BE2C (cell line): ENCODE measurements at regions not wholly inside any gene's neighbourhood (a gene's known extent, or its start where the extent isn't known, plus 50 kb on each side); places are given as distances from the start of the nearest gene placed in this dataset.

Source experiments
- DNase-seq: peaks from one replicate; pipeline ENCODE4 v3.0.0-alpha.2; 2020
- H3K27me3 ChIP-seq: fragments of 250-450 bp; sonication (Bioruptor Pico); 2 replicates; pipeline ENCODE4 v1.5.1; 2020; ENCODE audit warnings: mild to moderate bottlenecking
- H3K36me3 ChIP-seq: fragments of 250-450 bp; sonication (Bioruptor Pico); 2 replicates; pipeline ENCODE4 v1.5.1; 2020; ENCODE audit warnings: mild to moderate bottlenecking
- H3K4me1 ChIP-seq: fragments of 250-450 bp; sonication (Bioruptor Pico); 2 replicates; pipeline ENCODE4 v1.5.1; 2020
- H3K4me3 ChIP-seq: 2 replicates; pipeline ENCODE4 v1.5.1; 2011; ENCODE audit warnings: low read depth, low read length
- H3K9me3 ChIP-seq: fragments of 250-450 bp; sonication (Bioruptor Pico); 2 replicates; pipeline ENCODE4 v1.5.1; 2020
- CTCF ChIP-seq: IDR thresholded peaks from 2 replicates; pipeline ENCODE4 v1.5.1; 2012; ENCODE audit warnings: mild to moderate bottlenecking, low read depth, low read length

GRCh38 chr22:48658871-48659270 lies 1168.8 kb downstream of the BRD1 start:
- no peak for TF ChIP-seq CTCF
- no peak for DNase-seq
- Histone ChIP-seq H3K4me3 (no peak overlapping the region), H3K4me1 (no peaks in the 10 kb centered on the region), H3K9me3 (no peaks in the 10 kb centered on the region), H3K27me3 (no peaks in the 10 kb centered on the region), H3K36me3 (no peaks in the 10 kb centered on the region)

- Histone ChIP-seq H3K36me3 (no peaks in the 10 kb centered on the region), H3K9me3 (no peaks in the 10 kb centered on the region), H3K27me3 (no peaks in the 10 kb centered on the region), H3K4me1 (no peaks in the 10 kb centered on the region), H3K4me3 (no peak overlapping the region)
- no peak for TF ChIP-seq CTCF
- DNase-seq = no peak
Observed at GRCh38 chr22:48658246-48658645, 1169.4 kb downstream of the BRD1 start.

- no peak for DNase-seq
- Histone ChIP-seq H3K4me3 (no peak overlapping the region), H3K36me3 (no peaks in the 10 kb centered on the region), H3K9me3 (peaks cover 4% of the 10 kb centered on the region), H3K27me3 (no peaks in the 10 kb centered on the region), H3K4me1 (no peaks in the 10 kb centered on the region)
- TF ChIP-seq CTCF = no peak
Observed at GRCh38 chr22:48654492-48654891, 1173.2 kb downstream of the BRD1 start.

GRCh38 chr22:48653929-48654328 lies 1173.7 kb downstream of the BRD1 start:
- H3K36me3 ChIP-seq = no peaks in the 10 kb centered on the region
- TF ChIP-seq CTCF = no peak
- peaks cover 4% of the 10 kb centered on the region for H3K9me3 ChIP-seq
- H3K4me1 ChIP-seq = no peaks in the 10 kb centered on the region
- no peak overlapping the region for H3K4me3 ChIP-seq
- H3K27me3 ChIP-seq = no peaks in the 10 kb centered on the region
- DNase-seq = no peak

GRCh38 chr22:48653306-48653705 lies 1174.4 kb downstream of the BRD1 start:
- H3K4me1 ChIP-seq = no peaks in the 10 kb centered on the region

GRCh38 chr22:48652796-48653195 lies 1174.9 kb downstream of the BRD1 start:
- H3K9me3 ChIP-seq = peaks cover 4% of the 10 kb centered on the region
- no peaks in the 10 kb centered on the region for H3K27me3 ChIP-seq
- TF ChIP-seq CTCF = no peak
- no peak overlapping the region for H3K4me3 ChIP-seq
- H3K36me3 ChIP-seq = no peaks in the 10 kb centered on the region
- no peaks in the 10 kb centered on the region for H3K4me1 ChIP-seq
- DNase-seq = no peak

More at GRCh38 chr22:48653306-48653705, 1174.4 kb downstream of the BRD1 start:
- H3K27me3 ChIP-seq = no peaks in the 10 kb centered on the region
- no peak for DNase-seq
- peaks cover 4% of the 10 kb centered on the region for H3K9me3 ChIP-seq
- no peak overlapping the region for H3K4me3 ChIP-seq
- no peaks in the 10 kb centered on the region for H3K36me3 ChIP-seq
- TF ChIP-seq CTCF = no peak
